A549 (cell line): ENCODE measurements at regions not wholly inside any gene's neighbourhood (a gene's known extent, or its start where the extent isn't known, plus 50 kb on each side); places are given as distances from the start of the nearest gene placed in this dataset.

ENCODE experiments used
- BHLHE40 ChIP-seq: IDR thresholded peaks from 2 replicates; pipeline ENCODE4 v1.6.1; 2012; ENCODE audit warnings: low read depth, low read length, inconsistent platforms
- CEBPB ChIP-seq, 2 experiments: fragments of >200 bp in 1 of 2; sonication (Bioruptor Twin) in 1 of 2; formaldehyde crosslinking in 1 of 2; IDR thresholded peaks; 2 replicates each; pipeline ENCODE4 v1.6.1; 2012 to 2016
- EP300 ChIP-seq, 2 experiments: fragments of >200 bp; sonication (Bioruptor Twin); formaldehyde crosslinking; IDR thresholded peaks; 2 replicates in 1 of 2; 3 replicates in 1 of 2; pipeline ENCODE4 v1.6.1; 2016 to 2017
- FOSB ChIP-seq: fragments of 250-450 bp; sonication (Bioruptor Pico); IDR thresholded peaks from 2 replicates; pipeline ENCODE4 v1.5.0; 2020; ENCODE audit warnings: mild to moderate bottlenecking, moderate library complexity
- KDM1A ChIP-seq: fragments of 200-600 bp; sonication (generic); IDR thresholded peaks from 2 replicates; pipeline ENCODE4 v1.6.1; 2016; ENCODE audit warnings: low read depth, mild to moderate bottlenecking
- NPAS2 ChIP-seq: fragments of 250-450 bp; sonication (Bioruptor Pico); IDR thresholded peaks from 2 replicates; pipeline ENCODE4 v1.8.0; 2022; ENCODE audit warnings: mild to moderate bottlenecking, moderate library complexity, borderline replicate concordance
- POLR2A ChIP-seq: IDR thresholded peaks from 2 replicates; pipeline ENCODE4 v1.6.1; 2012; ENCODE audit warnings: mild to moderate bottlenecking, low read length
- RCOR1 ChIP-seq: fragments of 150-350 bp; IDR thresholded peaks from 2 replicates; pipeline ENCODE4 v1.6.1; 2014; ENCODE audit warnings: antibody characterized with exemption, low read length, low read depth
- RNF2 ChIP-seq: fragments of 200-600 bp; sonication (generic); IDR thresholded peaks from 2 replicates; pipeline ENCODE4 v1.6.1; 2016; ENCODE audit warnings: low read depth, mild to moderate bottlenecking, antibody characterized with exemption, moderate library complexity, borderline replicate concordance
- SREBF2 ChIP-seq: fragments of 450-650 bp; IDR thresholded peaks from 2 replicates; pipeline ENCODE4 v1.6.1; 2014; ENCODE audit warnings: mild to moderate bottlenecking, moderate library complexity
- ZFP36 ChIP-seq: fragments of 450-650 bp; IDR thresholded peaks from 2 replicates; pipeline ENCODE4 v1.6.1; 2014; ENCODE audit warnings: borderline replicate concordance; ENCODE audit not compliant: partially characterized antibody
- TF ChIP-seq, protein P1 (sequence below): fragments of >200 bp; sonication (Bioruptor Twin); formaldehyde crosslinking; IDR thresholded peaks from 3 replicates; pipeline ENCODE4 v1.5.1; 2016
- TF ChIP-seq, protein P2 (sequence below): fragments of 200-600 bp; sonication (generic); IDR thresholded peaks from 2 replicates; pipeline ENCODE4 v1.6.1; 2016; ENCODE audit warnings: antibody characterized with exemption, mild to moderate bottlenecking, moderate library complexity
- TF ChIP-seq, protein P3 (sequence below): fragments of 250-450 bp; sonication (Bioruptor Pico); IDR thresholded peaks from 2 replicates; pipeline ENCODE4 v1.5.0; 2021; ENCODE audit warnings: mild to moderate bottlenecking, moderate library complexity, borderline replicate concordance

DNA sequence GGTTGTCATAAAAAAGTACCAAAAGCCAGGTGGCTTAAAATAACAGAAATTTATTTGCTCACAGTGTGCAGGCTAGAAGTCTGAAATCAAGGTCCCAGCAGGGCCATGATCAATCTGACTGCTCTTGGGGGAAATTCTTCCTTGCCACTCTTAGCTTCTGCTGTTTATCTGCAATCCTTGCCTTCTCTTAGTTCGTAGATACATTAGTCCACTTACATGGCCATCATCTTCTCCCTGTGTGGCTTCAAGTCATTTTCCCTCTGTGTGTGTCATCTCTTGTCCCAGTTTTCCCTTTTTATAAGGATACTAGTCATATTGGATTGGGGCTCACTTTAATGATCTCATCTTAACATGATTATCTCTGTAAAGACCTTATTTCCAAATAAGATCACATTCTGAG is 124.0 kb upstream of the NCAM2 start:
- TF ChIP-seq, protein P1, sequence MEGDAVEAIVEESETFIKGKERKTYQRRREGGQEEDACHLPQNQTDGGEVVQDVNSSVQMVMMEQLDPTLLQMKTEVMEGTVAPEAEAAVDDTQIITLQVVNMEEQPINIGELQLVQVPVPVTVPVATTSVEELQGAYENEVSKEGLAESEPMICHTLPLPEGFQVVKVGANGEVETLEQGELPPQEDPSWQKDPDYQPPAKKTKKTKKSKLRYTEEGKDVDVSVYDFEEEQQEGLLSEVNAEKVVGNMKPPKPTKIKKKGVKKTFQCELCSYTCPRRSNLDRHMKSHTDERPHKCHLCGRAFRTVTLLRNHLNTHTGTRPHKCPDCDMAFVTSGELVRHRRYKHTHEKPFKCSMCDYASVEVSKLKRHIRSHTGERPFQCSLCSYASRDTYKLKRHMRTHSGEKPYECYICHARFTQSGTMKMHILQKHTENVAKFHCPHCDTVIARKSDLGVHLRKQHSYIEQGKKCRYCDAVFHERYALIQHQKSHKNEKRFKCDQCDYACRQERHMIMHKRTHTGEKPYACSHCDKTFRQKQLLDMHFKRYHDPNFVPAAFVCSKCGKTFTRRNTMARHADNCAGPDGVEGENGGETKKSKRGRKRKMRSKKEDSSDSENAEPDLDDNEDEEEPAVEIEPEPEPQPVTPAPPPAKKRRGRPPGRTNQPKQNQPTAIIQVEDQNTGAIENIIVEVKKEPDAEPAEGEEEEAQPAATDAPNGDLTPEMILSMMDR, result no peak
- no peak for TF ChIP-seq POLR2A
- TF ChIP-seq RCOR1, result no peak
- no peak for TF ChIP-seq EP300 (IDR thresholded peaks at IDR 0.05)
- no peak for TF ChIP-seq ZFP36
- no peak for TF ChIP-seq KDM1A
- no peak for TF ChIP-seq BHLHE40
- TF ChIP-seq, protein P2, sequence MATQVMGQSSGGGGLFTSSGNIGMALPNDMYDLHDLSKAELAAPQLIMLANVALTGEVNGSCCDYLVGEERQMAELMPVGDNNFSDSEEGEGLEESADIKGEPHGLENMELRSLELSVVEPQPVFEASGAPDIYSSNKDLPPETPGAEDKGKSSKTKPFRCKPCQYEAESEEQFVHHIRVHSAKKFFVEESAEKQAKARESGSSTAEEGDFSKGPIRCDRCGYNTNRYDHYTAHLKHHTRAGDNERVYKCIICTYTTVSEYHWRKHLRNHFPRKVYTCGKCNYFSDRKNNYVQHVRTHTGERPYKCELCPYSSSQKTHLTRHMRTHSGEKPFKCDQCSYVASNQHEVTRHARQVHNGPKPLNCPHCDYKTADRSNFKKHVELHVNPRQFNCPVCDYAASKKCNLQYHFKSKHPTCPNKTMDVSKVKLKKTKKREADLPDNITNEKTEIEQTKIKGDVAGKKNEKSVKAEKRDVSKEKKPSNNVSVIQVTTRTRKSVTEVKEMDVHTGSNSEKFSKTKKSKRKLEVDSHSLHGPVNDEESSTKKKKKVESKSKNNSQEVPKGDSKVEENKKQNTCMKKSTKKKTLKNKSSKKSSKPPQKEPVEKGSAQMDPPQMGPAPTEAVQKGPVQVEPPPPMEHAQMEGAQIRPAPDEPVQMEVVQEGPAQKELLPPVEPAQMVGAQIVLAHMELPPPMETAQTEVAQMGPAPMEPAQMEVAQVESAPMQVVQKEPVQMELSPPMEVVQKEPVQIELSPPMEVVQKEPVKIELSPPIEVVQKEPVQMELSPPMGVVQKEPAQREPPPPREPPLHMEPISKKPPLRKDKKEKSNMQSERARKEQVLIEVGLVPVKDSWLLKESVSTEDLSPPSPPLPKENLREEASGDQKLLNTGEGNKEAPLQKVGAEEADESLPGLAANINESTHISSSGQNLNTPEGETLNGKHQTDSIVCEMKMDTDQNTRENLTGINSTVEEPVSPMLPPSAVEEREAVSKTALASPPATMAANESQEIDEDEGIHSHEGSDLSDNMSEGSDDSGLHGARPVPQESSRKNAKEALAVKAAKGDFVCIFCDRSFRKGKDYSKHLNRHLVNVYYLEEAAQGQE, result no peak
- no peak for TF ChIP-seq SREBF2
- TF ChIP-seq, protein P3, sequence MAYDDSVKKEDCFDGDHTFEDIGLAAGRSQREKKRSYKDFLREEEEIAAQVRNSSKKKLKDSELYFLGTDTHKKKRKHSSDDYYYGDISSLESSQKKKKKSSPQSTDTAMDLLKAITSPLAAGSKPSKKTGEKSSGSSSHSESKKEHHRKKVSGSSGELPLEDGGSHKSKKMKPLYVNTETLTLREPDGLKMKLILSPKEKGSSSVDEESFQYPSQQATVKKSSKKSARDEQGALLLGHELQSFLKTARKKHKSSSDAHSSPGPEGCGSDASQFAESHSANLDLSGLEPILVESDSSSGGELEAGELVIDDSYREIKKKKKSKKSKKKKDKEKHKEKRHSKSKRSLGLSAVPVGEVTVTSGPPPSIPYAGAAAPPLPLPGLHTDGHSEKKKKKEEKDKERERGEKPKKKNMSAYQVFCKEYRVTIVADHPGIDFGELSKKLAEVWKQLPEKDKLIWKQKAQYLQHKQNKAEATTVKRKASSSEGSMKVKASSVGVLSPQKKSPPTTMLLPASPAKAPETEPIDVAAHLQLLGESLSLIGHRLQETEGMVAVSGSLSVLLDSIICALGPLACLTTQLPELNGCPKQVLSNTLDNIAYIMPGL (CRISPR knock-in tag), result no peak
- no peak for TF ChIP-seq NPAS2 (CRISPR knock-in tag)
- TF ChIP-seq FOSB (CRISPR knock-in tag), result no peak
- no peak for TF ChIP-seq CEBPB (IDR thresholded peaks at IDR 0.05)
- no peak for TF ChIP-seq RNF2
